ENCODE measurements at regions not wholly inside any gene's neighbourhood (a gene's known extent, or its start where the extent isn't known, plus 50 kb on each side); places are given as distances from the start of the nearest gene placed in this dataset.

DNA sequence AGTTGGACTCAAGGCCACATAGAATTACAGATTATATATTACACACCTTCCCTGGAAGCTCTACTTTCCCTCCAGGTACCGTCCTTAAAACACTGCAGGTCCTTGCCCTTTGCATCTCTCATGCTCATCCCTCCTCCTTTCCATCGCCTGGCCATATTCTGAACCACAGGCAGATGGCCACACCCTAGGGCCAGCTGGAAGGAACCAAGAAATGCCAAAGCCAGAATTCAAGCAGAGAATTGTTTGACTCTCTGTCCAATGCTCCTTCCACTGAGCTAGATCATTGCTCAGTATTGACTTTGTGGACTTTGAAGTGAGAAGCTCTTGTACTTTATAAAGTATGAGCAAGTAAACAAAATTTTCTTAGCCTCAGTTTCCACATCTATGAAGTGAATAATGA is 170.3 kb upstream of the SLC24A5 start:
- no peak for DNase-seq

GRCh38 chr15:47951781-47952180 is 169.0 kb upstream of the SLC24A5 start:
- DNase-seq: no peak

DNA sequence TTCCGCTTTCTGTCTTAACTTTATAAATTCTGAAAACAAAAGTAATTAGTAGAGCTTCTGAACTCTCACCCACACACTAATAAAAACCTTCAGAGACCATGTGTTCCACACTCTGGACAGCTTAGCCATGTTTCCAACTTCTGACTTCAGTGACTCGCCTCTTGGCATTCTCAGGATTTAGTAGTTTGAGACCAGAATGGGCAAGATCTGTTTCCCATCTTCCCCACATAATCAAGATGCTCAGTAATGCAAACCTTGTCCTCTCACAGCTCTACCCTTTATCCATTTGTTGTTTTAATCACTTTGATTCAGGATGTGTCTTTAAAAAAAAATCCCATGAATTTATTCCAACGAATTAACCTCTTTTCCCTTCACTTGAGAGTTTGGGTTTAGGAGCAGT is 166.6 kb upstream of the SLC24A5 start:
- DNase-seq: no peak

DNA sequence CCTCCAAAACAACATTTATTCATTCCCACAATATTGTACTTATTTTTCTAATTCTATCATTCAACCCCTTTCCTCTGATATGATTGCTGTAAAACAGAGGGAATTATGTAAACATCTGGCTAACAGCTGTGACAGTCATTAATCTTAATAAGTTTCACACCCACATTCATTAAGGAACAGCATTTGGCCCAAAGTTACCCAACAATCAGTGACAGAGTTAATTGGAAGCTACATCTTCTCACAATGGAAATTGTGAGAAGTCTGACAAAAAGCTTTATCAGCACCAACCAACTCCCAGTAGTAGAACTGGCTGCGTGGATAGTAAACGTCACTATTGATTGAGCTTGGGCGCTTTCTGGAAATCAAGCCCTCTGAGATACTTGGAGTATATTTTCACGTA is 165.8 kb upstream of the SLC24A5 start:
- DNase-seq: no peak

DNA sequence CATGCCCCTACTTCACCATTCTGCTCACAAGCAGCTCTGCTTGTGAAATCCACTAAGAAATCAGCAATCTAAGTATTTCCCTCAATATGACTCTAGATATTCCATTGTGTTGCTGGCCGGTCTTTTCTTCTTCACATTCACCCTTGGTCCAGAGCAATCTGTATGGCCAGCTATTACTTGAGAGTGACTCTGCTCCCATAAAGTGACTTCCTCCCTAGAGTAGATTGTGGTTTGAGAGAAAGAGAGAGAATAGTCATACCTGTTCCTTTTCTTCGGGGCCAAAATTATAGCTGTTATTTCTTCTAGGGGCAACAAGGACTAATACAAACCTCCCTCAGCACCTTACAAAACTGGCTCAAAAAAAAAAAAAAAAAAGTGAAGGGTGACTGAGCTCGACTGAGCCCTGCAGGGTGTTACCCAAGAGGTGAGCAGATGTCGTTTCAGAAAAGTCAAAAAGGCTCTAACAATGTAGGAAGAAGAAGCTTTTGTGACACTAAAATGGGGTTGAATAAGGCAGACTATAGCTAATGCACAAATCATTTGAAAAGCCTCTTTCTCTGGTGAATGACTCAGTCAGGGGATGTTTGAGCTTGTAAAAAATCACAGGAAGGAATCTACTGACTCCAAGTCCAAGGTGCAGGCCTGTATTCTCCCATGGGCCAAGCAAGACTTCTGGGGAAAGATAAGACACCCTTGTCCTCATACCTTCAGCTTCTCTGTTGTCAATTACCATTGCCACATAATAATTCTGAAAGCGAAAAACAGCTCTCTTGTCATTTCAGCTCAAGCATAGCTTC is 161.0 kb upstream of the SLC24A5 start:
- DNase-seq: no peak

- DNase-seq: no peak
Observed at GRCh38 chr15:47961401-47962090, 159.2 kb upstream of the SLC24A5 start.

- peak; percentile 39 for DNase-seq
Observed at GRCh38 chr15:47963265-47963664, 157.5 kb upstream of the SLC24A5 start.

DNA sequence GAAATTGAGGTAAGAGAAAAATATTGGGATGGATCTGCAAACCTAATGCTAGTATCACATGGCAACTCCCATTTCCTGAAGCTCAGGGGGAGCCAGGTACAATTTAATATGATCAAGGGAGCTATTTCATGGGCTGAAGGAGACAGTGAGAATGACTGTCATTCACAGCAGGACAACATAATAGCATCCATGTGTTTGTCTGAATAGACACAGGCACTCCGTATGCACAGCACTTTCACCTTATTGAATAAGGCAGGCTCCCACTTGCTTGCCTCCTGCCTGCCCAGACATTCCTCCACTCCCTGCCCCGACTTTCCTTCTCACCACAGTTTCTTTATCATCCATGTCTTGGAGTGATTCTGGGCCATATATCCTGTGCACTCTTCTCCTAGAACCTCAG is 156.6 kb upstream of the SLC24A5 start:
- no peak for DNase-seq

DNA sequence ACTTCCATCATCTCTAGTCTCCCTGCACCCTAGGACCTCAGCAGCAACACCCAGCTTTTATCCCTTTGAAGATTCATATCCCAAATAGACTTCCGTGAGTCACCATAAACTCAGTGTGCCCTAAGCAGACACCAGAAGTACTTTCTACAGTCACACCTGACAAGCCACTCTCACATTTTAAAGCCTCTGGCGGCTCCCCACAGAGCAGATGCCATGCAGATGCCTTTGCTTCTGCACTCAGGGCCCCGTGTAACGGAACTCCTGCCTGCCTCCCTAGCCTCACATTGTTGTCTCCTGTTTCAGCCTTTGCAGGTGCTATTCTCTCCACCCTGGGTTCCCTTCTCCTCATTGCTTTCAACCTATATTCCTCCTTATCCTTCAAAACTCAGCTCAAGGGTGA is 155.5 kb upstream of the SLC24A5 start:
- DNase-seq: no peak

GRCh38 chr15:47968593-47968992 is 152.2 kb upstream of the SLC24A5 start:
- DNase-seq: no peak

GRCh38 chr15:47971637-47972036 is 149.2 kb upstream of the SLC24A5 start:
- DNase-seq: no peak

DNA sequence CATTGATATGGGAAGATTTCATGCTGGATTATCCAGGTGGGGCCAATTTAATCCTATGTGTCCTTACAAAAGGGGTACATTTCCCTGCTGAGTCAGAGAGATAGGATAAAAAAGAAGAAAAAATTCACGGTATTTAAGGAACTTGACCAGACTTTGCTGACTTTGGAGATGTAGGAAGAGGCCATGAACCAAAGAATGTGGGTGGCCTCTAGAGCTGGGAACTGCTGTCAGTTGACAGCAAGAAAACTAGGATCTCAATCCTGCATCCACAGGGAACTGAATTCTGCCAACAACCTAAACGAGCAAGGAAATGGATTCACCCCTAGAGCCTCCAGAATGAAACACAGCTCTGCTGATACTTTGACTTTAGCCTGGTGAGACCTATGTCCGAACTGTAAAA is 148.1 kb upstream of the SLC24A5 start:
- no peak for DNase-seq

GRCh38 chr15:47974724-47975123 is 146.1 kb upstream of the SLC24A5 start:
- no peak for DNase-seq

DNA sequence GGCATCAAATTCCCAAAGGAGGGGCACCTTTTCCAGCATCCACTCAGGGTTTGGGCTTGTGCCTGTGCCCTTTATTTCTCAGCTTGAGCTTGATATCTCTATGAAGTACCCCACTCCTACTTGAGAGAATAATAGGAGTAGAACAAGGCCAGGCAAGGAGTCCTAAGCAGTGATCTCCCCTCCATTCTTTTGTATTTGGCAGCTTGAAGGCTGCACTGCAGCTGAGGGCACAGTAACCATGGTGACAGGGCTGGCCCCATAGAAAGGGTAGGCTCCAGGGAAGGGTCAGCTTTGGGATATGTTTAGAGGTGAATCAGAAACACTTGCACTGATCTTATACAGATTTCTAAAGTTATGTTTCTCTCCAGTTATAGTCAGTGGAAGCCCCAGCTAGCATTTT is 145.4 kb upstream of the SLC24A5 start:
- peak; percentile 5 for DNase-seq

DNA sequence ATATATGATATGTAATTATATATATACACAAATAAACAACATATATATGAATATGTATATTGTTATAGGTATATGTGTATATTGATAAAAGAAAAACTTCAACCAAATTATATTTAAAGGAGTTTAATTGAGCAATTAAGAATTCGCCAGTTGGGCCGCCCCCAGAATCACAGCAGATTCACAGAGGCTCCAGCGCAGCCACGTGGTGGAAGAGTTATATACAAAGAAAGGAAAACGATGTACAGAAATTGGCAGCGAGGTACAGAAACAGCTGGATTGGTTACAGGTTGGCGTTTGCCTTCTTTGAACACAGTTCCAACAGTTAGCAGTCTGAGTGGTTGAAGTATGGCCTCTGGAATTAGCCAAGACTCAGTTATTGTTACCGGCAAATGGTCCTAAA is 137.3 kb upstream of the SLC24A5 start:
- no peak for DNase-seq

DNA sequence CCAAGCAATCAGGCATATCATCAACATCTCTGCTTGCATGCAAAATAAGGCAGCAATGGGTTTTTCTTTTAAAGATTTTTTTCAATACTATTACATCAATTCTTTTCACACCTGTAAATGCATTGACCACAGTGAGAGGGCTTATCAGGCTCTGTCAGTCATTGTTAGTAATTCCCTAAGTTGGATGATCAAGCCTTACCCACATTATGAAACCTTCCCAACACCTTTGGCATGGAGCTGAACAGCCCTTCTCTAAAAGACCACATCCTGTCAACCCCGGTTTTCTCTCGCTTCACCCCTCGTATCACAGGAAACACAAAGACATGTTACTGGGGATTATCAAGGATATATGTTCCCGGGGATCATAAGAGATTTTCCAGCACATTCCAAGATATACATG is 135.2 kb upstream of the SLC24A5 start:
- no peak for DNase-seq

GRCh38 chr15:47987461-47987860 is 133.3 kb upstream of the SLC24A5 start:
- DNase-seq: no peak

- peak; percentile 48 for DNase-seq
Observed at GRCh38 chr15:47987908-47988532, 132.8 kb upstream of the SLC24A5 start.

DNA sequence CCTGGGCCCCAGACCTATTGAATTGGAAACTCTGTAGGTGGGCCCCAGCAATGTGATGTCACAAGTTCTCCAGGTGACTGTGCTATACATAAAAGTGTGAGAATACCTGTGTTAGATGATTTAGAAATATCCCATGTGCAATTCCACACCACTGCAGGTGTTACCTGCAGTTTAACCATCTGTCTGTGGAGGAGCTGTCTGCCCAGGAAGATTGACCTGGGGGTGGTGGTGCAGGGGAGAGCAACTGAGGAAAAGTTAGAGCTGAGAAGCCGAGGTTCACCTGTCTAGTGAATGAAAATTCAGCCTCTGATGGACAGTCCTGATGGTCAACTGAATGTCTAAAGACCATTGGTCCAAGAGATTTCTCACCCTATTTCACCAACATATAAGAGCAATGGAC is 132.2 kb upstream of the SLC24A5 start:
- DNase-seq: no peak

DNA sequence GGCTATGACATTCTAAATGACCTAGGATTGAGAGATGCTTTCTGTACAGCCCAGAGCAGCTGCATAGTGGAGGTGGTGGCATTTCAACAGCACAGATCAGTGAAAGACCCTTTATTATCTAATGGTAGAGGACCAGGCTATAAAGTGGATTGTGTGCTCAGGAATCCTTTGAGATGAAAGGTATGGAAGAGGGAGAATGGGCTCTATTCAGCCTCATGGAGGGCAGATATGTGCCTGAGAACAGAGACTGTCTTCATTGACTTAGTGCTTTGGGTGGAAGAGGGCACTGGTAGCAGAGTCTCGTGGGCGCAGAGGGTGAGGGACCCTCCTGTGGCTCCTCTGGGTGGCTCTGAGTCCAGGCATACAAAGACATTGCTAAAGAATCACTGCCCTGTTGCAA is 130.0 kb upstream of the SLC24A5 start:
- DNase-seq: no peak

DNA sequence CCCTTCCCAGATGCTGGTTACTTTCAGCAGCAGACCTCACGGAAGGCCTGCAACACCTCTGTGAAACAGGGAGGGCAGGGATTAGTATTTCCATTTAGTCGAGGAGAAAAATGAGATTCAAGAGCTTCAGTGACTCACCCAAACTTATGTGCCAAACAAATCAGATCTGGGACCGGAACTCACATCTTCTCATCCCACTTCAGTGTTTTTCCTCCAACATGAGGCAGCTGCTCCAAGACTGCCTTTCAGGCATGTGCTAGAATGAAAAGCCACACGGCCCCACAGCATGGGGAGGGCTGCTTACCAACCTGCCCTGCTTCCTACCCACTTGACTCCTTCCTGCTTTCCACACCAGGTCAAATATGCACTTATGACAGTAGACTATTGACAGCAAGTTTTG is 129.4 kb upstream of the SLC24A5 start:
- no peak for DNase-seq

- no peak for DNase-seq
Observed at GRCh38 chr15:47993051-47993450, 127.7 kb upstream of the SLC24A5 start.

DNA sequence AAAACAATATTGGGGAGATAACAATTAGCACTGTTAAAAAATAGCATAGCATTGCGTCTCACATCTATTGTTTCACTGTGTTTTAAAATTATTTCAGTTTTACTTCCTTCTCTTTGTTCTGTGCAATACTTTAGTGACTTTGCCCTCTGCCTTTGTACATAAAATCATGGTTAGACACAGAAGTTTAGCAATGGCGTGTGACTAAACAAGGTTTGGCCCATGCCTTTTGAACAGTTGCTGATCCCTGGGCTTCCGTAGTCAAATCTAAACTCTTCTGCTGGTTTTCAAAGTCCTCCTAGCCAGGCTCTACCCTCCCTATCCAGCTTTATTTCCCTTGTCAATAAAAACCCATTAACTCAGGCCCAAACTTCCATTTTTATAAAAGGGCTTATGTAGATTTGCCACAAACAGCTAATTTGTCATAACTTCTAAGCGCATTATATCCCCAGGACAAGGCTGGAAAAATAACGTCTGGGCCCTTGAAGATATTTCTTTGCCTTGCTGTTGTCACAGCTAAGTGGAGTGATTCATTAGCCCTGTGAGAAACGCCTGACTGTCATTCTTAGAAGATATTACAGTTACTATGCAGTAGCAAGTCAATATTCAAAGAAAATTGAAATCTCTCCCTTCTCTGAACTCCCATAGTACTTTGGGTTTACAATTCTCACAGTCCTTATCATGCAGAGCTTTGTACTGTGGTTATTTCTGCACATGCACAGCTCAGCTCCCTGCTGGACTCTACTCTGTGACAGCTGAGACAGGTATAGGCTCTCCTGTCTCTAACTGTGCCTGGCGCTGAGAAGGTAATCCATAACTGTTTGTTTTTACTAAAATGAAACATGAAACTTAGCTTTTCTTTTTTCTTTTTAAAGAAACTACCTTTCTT is 123.4 kb upstream of the SLC24A5 start:
- DNase-seq: no peak

Data from DMS79 treated with DMSO at 0.1 percent for 48 hours (cell line).